Neural progenitor cell (in vitro differentiated cells): ENCODE measurements at regions not wholly inside any gene's neighbourhood (a gene's known extent, or its start where the extent isn't known, plus 50 kb on each side); places are given as distances from the start of the nearest gene placed in this dataset.

Experiments
- DNase-seq: peaks from one replicate; pipeline ENCODE4 v3.0.0-alpha.2; 2016; ENCODE audit warnings: low spot score
- H2AFZ ChIP-seq: fragments of 200-600 bp; sonication (generic); replicated peaks from 2 replicates; pipeline ENCODE4 v1.6.1; 2016; ENCODE audit warnings: antibody characterized with exemption
- H3F3A ChIP-seq: fragments of 200-600 bp; sonication (generic); 2 replicates; pipeline ENCODE4 v1.6.1; 2016; ENCODE audit warnings: antibody characterized with exemption, low read depth
- H3K27ac ChIP-seq: fragments of 200-600 bp; sonication (generic); 2 replicates; pipeline ENCODE4 v1.5.1; 2016; ENCODE audit warnings: mild to moderate bottlenecking
- H3K27me3 ChIP-seq: fragments of 200-600 bp; sonication (generic); 2 replicates; pipeline ENCODE4 v1.6.1; 2016; ENCODE audit warnings: mild to moderate bottlenecking, moderate library complexity
- H3K36me3 ChIP-seq: fragments of 200-600 bp; sonication (generic); 2 replicates; pipeline ENCODE4 v1.5.1; 2016
- H3K4me1 ChIP-seq: fragments of 200-600 bp; sonication (generic); 2 replicates; pipeline ENCODE4 v1.6.1; 2016; ENCODE audit warnings: mixed run types
- H3K4me2 ChIP-seq: fragments of 200-600 bp; sonication (generic); 2 replicates; pipeline ENCODE4 v1.6.1; 2016
- H3K4me3 ChIP-seq: fragments of 200-600 bp; sonication (generic); 2 replicates; pipeline ENCODE4 v1.5.1; 2016
- H3K79me2 ChIP-seq: fragments of 200-600 bp; sonication (generic); 2 replicates; pipeline ENCODE4 v1.6.1; 2016; ENCODE audit warnings: low read depth
- H3K9ac ChIP-seq: fragments of 200-600 bp; sonication (generic); 2 replicates; pipeline ENCODE4 v1.6.1; 2016
- H3K9me3 ChIP-seq: fragments of 200-600 bp; sonication (generic); 2 replicates; pipeline ENCODE4 v1.5.1; 2016; ENCODE audit warnings: low read depth
- H4K20me1 ChIP-seq: fragments of 200-600 bp; sonication (generic); 2 replicates; pipeline ENCODE4 v1.6.1; 2016; ENCODE audit warnings: low read depth
- H3K27ac Mint-ChIP-seq: 3 replicates; pipeline ENCODE4 v1.8.0; 2021; ENCODE audit warnings: mixed read lengths
- H3K27me3 Mint-ChIP-seq: 2 replicates; pipeline ENCODE4 v1.8.0; 2022; ENCODE audit warnings: low read depth, mild to moderate bottlenecking, inconsistent platforms, moderate library complexity, mixed read lengths; ENCODE audit not compliant: insufficient read depth
- H3K36me3 Mint-ChIP-seq: 3 replicates; pipeline ENCODE4 v1.8.0; 2021; ENCODE audit warnings: mixed read lengths
- H3K4me1 Mint-ChIP-seq: 3 replicates; pipeline ENCODE4 v1.8.0; 2021; ENCODE audit warnings: mixed read lengths
- H3K4me3 Mint-ChIP-seq: 3 replicates; pipeline ENCODE4 v1.8.0; 2021; ENCODE audit warnings: mild to moderate bottlenecking, moderate library complexity, mixed read lengths
- H3K9me3 Mint-ChIP-seq: 3 replicates; pipeline ENCODE4 v1.8.0; 2020; ENCODE audit warnings: mixed read lengths
- EZH2 ChIP-seq: fragments of 200-600 bp; sonication (generic); IDR thresholded peaks from 2 replicates; pipeline ENCODE4 v1.6.1; 2017; ENCODE audit warnings: antibody characterized with exemption, mild to moderate bottlenecking, moderate library complexity
- EZH2phosphoT487 ChIP-seq: fragments of 200-600 bp; sonication (generic); IDR thresholded peaks from 2 replicates; pipeline ENCODE4 v1.6.1; 2017; ENCODE audit warnings: antibody characterized with exemption
- TF ChIP-seq, protein P1 (sequence below): fragments of 200-600 bp; sonication (generic); IDR thresholded peaks from 2 replicates; pipeline ENCODE4 v1.5.1; 2017; ENCODE audit warnings: antibody characterized with exemption, mild to moderate bottlenecking

DNA sequence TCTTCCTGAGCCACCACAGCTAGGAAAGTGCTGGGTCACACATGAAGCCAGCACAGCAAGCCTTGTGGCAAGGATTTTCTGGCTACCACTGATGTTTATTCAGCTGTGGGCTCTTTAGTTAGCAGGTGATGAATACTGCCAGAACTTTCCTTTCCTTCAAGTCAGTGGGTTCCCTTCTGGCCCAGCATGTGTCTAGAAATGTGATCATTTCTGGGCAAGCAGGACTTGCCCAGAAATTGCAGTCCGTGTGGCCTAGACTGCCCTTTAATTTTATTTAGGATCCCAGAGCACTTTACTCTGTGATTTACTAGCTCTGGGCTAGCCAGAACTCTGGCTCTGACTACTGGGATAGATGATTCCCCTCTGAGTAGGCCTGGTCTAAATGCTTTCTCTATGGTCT lies 397.5 kb downstream of the ZIC4 start:
- H3K79me2 ChIP-seq, result no peaks in the 10 kb centered on the region
- H3K4me1 ChIP-seq, result no peaks in the 10 kb centered on the region
- TF ChIP-seq EZH2phosphoT487 (no peak), EZH2 (no peak)
- TF ChIP-seq, protein P1, sequence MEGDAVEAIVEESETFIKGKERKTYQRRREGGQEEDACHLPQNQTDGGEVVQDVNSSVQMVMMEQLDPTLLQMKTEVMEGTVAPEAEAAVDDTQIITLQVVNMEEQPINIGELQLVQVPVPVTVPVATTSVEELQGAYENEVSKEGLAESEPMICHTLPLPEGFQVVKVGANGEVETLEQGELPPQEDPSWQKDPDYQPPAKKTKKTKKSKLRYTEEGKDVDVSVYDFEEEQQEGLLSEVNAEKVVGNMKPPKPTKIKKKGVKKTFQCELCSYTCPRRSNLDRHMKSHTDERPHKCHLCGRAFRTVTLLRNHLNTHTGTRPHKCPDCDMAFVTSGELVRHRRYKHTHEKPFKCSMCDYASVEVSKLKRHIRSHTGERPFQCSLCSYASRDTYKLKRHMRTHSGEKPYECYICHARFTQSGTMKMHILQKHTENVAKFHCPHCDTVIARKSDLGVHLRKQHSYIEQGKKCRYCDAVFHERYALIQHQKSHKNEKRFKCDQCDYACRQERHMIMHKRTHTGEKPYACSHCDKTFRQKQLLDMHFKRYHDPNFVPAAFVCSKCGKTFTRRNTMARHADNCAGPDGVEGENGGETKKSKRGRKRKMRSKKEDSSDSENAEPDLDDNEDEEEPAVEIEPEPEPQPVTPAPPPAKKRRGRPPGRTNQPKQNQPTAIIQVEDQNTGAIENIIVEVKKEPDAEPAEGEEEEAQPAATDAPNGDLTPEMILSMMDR, result no peak
- no peaks in the 10 kb centered on the region for H3K4me1 Mint-ChIP-seq
- no peaks in the 10 kb centered on the region for H3K36me3 ChIP-seq
- no peak overlapping the region for H3K4me2 ChIP-seq
- H3K36me3 Mint-ChIP-seq, result peaks cover 3% of the 10 kb centered on the region
- no peaks in the 10 kb centered on the region for H3K9me3 ChIP-seq
- no peaks in the 10 kb centered on the region for H3F3A ChIP-seq
- no peak overlapping the region for H3K27ac Mint-ChIP-seq
- no peaks in the 10 kb centered on the region for H4K20me1 ChIP-seq
- H2AFZ ChIP-seq, result peak overlapping the region; percentile 32
- H3K27ac ChIP-seq, result no peak overlapping the region
- DNase-seq, result no peak
- no peaks in the 10 kb centered on the region for H3K27me3 Mint-ChIP-seq
- no peak overlapping the region for H3K4me3 ChIP-seq
- H3K4me3 Mint-ChIP-seq, result no peak overlapping the region
- H3K9me3 Mint-ChIP-seq, result no peaks in the 10 kb centered on the region
- no peak overlapping the region for H3K9ac ChIP-seq
- H3K27me3 ChIP-seq, result no peaks in the 10 kb centered on the region

DNA sequence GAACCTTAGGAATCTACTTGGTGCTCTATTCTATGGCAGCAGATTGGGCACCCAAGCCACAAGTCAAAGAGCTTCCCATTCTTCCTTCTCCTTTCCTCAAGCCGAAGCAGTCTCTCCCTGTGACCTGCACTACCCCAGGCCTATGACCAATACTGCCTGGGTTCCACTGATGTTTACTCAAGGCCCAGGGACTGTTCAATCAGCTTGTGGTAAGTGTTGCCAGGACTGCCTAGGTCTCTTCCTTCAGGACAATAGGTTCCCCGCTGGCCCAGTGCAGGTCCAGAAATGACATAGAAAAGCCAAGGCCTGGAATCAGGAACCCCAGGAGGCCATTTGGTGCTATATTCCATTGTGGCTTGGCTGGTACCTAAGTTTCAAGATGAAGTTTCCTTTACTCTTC lies 397.9 kb downstream of the ZIC4 start:
- DNase-seq, result no peak
- Mint-ChIP-seq H3K9me3 (no peaks in the 10 kb centered on the region), H3K4me3 (no peak overlapping the region), H3K27ac (no peak overlapping the region), H3K4me1 (no peaks in the 10 kb centered on the region), H3K27me3 (peaks cover 2% of the 10 kb centered on the region), H3K36me3 (peaks cover 3% of the 10 kb centered on the region)
- TF ChIP-seq, protein P1, result no peak
- TF ChIP-seq EZH2phosphoT487 (no peak), EZH2 (no peak)
- H2AFZ ChIP-seq, result no peak overlapping the region
- H4K20me1 ChIP-seq, result no peaks in the 10 kb centered on the region
- H3K4me1 ChIP-seq, result no peaks in the 10 kb centered on the region
- H3K27me3 ChIP-seq, result no peaks in the 10 kb centered on the region
- no peak overlapping the region for H3K9ac ChIP-seq
- H3K9me3 ChIP-seq, result no peaks in the 10 kb centered on the region
- no peaks in the 10 kb centered on the region for H3K36me3 ChIP-seq
- H3K79me2 ChIP-seq, result no peaks in the 10 kb centered on the region
- no peak overlapping the region for H3K4me2 ChIP-seq
- no peaks in the 10 kb centered on the region for H3F3A ChIP-seq
- no peak overlapping the region for H3K27ac ChIP-seq
- no peak overlapping the region for H3K4me3 ChIP-seq

DNA sequence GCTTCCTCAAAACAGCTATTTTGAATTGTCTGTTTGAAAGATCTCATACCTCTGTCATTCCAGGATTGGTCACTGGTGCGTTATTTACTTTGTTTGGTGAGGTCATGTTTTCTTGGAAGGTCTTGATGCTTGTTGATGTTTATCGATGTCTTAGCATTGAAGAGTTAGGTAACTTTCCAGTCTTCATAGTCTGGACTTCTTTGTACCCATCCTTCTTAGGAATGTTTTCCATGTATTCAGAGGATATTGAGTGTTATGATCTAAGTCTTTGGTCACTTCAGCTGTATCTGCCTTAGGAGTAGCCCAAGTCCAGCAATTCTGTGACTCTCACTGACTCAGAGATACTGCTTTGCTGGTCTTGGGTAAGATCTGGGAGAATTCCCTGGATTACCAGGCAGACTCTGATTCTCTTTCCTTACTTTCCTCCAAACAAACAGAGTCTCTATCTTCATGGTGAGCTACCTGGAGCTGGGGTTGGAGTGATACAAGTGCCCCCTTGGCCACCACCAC lies 398.6 kb downstream of the ZIC4 start:
- no peak for DNase-seq
- no peaks in the 10 kb centered on the region for H3K27me3 ChIP-seq
- no peaks in the 10 kb centered on the region for H3K79me2 ChIP-seq
- no peaks in the 10 kb centered on the region for H3K9me3 ChIP-seq
- Mint-ChIP-seq H3K36me3 (peaks cover 3% of the 10 kb centered on the region), H3K4me3 (no peak overlapping the region), H3K27me3 (peaks cover 3% of the 10 kb centered on the region), H3K27ac (no peak overlapping the region), H3K4me1 (no peaks in the 10 kb centered on the region), H3K9me3 (no peaks in the 10 kb centered on the region)
- no peak overlapping the region for H3K4me2 ChIP-seq
- H3K36me3 ChIP-seq, result no peaks in the 10 kb centered on the region
- TF ChIP-seq, protein P1, result no peak
- no peak for TF ChIP-seq EZH2
- TF ChIP-seq EZH2phosphoT487, result no peak
- no peak overlapping the region for H3K27ac ChIP-seq
- H4K20me1 ChIP-seq, result no peaks in the 10 kb centered on the region
- H3K4me3 ChIP-seq, result no peak overlapping the region
- no peak overlapping the region for H3K9ac ChIP-seq
- H3F3A ChIP-seq, result no peaks in the 10 kb centered on the region
- no peaks in the 10 kb centered on the region for H3K4me1 ChIP-seq
- H2AFZ ChIP-seq, result no peak overlapping the region
